ENCODE measurements at regions not wholly inside any gene's neighbourhood (a gene's known extent, or its start where the extent isn't known, plus 50 kb on each side); places are given as distances from the start of the nearest gene placed in this dataset.

GRCh38 chr5:166024970-166025369, 2266.5 kb upstream of the WWC1 start:
- Histone ChIP-seq H3K27ac (ENCODE audit: insufficient read depth, low read depth, low read length, poor library complexity, severe bottlenecking) (no peak overlapping the region), H3K4me1 (ENCODE audit: control insufficient read depth, insufficient read depth, low read length) (no peaks in the 10 kb centered on the region), H3K36me3 (ENCODE audit: control insufficient read depth, insufficient read depth, low read length) (no peaks in the 10 kb centered on the region), H3K4me3 (ENCODE audit: insufficient read depth, low read depth, low read length) (no peak overlapping the region), H3K27me3 (ENCODE audit: control insufficient read depth, insufficient read depth, low read length, poor library complexity, severe bottlenecking) (no peaks in the 10 kb centered on the region), H3K9me3 (ENCODE audit: control insufficient read depth, low read length) (no peaks in the 10 kb centered on the region)

- no peaks in the 10 kb centered on the region for H3K36me3 ChIP-seq (ENCODE audit: control insufficient read depth, insufficient read depth, low read length)
- no peak overlapping the region for H3K27ac ChIP-seq (ENCODE audit: insufficient read depth, low read depth, low read length, poor library complexity, severe bottlenecking)
- no peaks in the 10 kb centered on the region for H3K27me3 ChIP-seq (ENCODE audit: control insufficient read depth, insufficient read depth, low read length, poor library complexity, severe bottlenecking)
- H3K9me3 ChIP-seq (ENCODE audit: control insufficient read depth, low read length) = no peaks in the 10 kb centered on the region
- H3K4me3 ChIP-seq (ENCODE audit: insufficient read depth, low read depth, low read length) = no peak overlapping the region
- H3K4me1 ChIP-seq (ENCODE audit: control insufficient read depth, insufficient read depth, low read length) = no peaks in the 10 kb centered on the region
- whole genome bisulfite sequencing, 2 experiments = 100% methylated on average over 1 of the region's 1 CpG; no CpG with 5 or more reads in 1 of the 2 experiments
Observed at GRCh38 chr5:166027582-166027981, 2263.9 kb upstream of the WWC1 start.

GRCh38 chr5:166031926-166032325, 2259.5 kb upstream of the WWC1 start:
- Histone ChIP-seq H3K4me3 (ENCODE audit: insufficient read depth, low read depth, low read length) (no peak overlapping the region), H3K36me3 (ENCODE audit: control insufficient read depth, insufficient read depth, low read length) (no peaks in the 10 kb centered on the region), H3K27ac (ENCODE audit: insufficient read depth, low read depth, low read length, poor library complexity, severe bottlenecking) (no peak overlapping the region), H3K27me3 (ENCODE audit: control insufficient read depth, insufficient read depth, low read length, poor library complexity, severe bottlenecking) (no peaks in the 10 kb centered on the region), H3K4me1 (ENCODE audit: control insufficient read depth, insufficient read depth, low read length) (no peaks in the 10 kb centered on the region), H3K9me3 (ENCODE audit: control insufficient read depth, low read length) (no peaks in the 10 kb centered on the region)
- 92 to 94% methylated on average over 2 of the region's 2 CpGs for WGBS, 2 experiments

GRCh38 chr5:166032601-166033000, 2258.8 kb upstream of the WWC1 start:
- no peaks in the 10 kb centered on the region for H3K27me3 ChIP-seq (ENCODE audit: control insufficient read depth, insufficient read depth, low read length, poor library complexity, severe bottlenecking)
- no peak overlapping the region for H3K27ac ChIP-seq (ENCODE audit: insufficient read depth, low read depth, low read length, poor library complexity, severe bottlenecking)
- H3K9me3 ChIP-seq (ENCODE audit: control insufficient read depth, low read length) = no peaks in the 10 kb centered on the region
- 86 to 93% methylated on average over 1 of the region's 1 CpG for WGBS, 2 experiments
- H3K36me3 ChIP-seq (ENCODE audit: control insufficient read depth, insufficient read depth, low read length) = no peaks in the 10 kb centered on the region
- H3K4me3 ChIP-seq (ENCODE audit: insufficient read depth, low read depth, low read length) = no peak overlapping the region
- H3K4me1 ChIP-seq (ENCODE audit: control insufficient read depth, insufficient read depth, low read length) = no peaks in the 10 kb centered on the region

GRCh38 chr5:166045961-166046360, 2245.5 kb upstream of the WWC1 start:
- Histone ChIP-seq H3K4me1 (ENCODE audit: control insufficient read depth, insufficient read depth, low read length) (no peaks in the 10 kb centered on the region), H3K27ac (ENCODE audit: insufficient read depth, low read depth, low read length, poor library complexity, severe bottlenecking) (no peak overlapping the region), H3K27me3 (ENCODE audit: control insufficient read depth, insufficient read depth, low read length, poor library complexity, severe bottlenecking) (no peaks in the 10 kb centered on the region), H3K4me3 (ENCODE audit: insufficient read depth, low read depth, low read length) (no peak overlapping the region), H3K9me3 (ENCODE audit: control insufficient read depth, low read length) (peaks cover 2% of the 10 kb centered on the region), H3K36me3 (ENCODE audit: control insufficient read depth, insufficient read depth, low read length) (no peaks in the 10 kb centered on the region)
- WGBS, 2 experiments = 85 to 95% methylated on average over 2 of the region's 2 CpGs

GRCh38 chr5:166046956-166047355, 2244.5 kb upstream of the WWC1 start:
- H3K9me3 ChIP-seq (ENCODE audit: control insufficient read depth, low read length) = peaks cover 2% of the 10 kb centered on the region
- no peaks in the 10 kb centered on the region for H3K27me3 ChIP-seq (ENCODE audit: control insufficient read depth, insufficient read depth, low read length, poor library complexity, severe bottlenecking)
- H3K27ac ChIP-seq (ENCODE audit: insufficient read depth, low read depth, low read length, poor library complexity, severe bottlenecking) = no peak overlapping the region
- no peaks in the 10 kb centered on the region for H3K4me1 ChIP-seq (ENCODE audit: control insufficient read depth, insufficient read depth, low read length)
- no peaks in the 10 kb centered on the region for H3K36me3 ChIP-seq (ENCODE audit: control insufficient read depth, insufficient read depth, low read length)
- H3K4me3 ChIP-seq (ENCODE audit: insufficient read depth, low read depth, low read length) = no peak overlapping the region
- WGBS, 2 experiments = 100% methylated on average over 1 of the region's 1 CpG; no CpG with 5 or more reads in 1 of the 2 experiments

- no peaks in the 10 kb centered on the region for H3K27me3 ChIP-seq (ENCODE audit: control insufficient read depth, insufficient read depth, low read length, poor library complexity, severe bottlenecking)
- H3K4me1 ChIP-seq (ENCODE audit: control insufficient read depth, insufficient read depth, low read length) = no peaks in the 10 kb centered on the region
- no peaks in the 10 kb centered on the region for H3K36me3 ChIP-seq (ENCODE audit: control insufficient read depth, insufficient read depth, low read length)
- H3K4me3 ChIP-seq (ENCODE audit: insufficient read depth, low read depth, low read length) = no peak overlapping the region
- no peak overlapping the region for H3K27ac ChIP-seq (ENCODE audit: insufficient read depth, low read depth, low read length, poor library complexity, severe bottlenecking)
- WGBS, 2 experiments = 93 to 97% methylated on average over 2 to 4 of the region's 4 CpGs
- no peaks in the 10 kb centered on the region for H3K9me3 ChIP-seq (ENCODE audit: control insufficient read depth, low read length)
Observed at GRCh38 chr5:166050531-166050930, 2240.9 kb upstream of the WWC1 start.

- Histone ChIP-seq H3K9me3 (ENCODE audit: control insufficient read depth, low read length) (no peaks in the 10 kb centered on the region), H3K27ac (ENCODE audit: insufficient read depth, low read depth, low read length, poor library complexity, severe bottlenecking) (no peak overlapping the region), H3K36me3 (ENCODE audit: control insufficient read depth, insufficient read depth, low read length) (no peaks in the 10 kb centered on the region), H3K4me1 (ENCODE audit: control insufficient read depth, insufficient read depth, low read length) (no peaks in the 10 kb centered on the region), H3K27me3 (ENCODE audit: control insufficient read depth, insufficient read depth, low read length, poor library complexity, severe bottlenecking) (no peaks in the 10 kb centered on the region), H3K4me3 (ENCODE audit: insufficient read depth, low read depth, low read length) (no peak overlapping the region)
- WGBS, 2 experiments = 93% methylated on average over 5 of the region's 5 CpGs
Observed at GRCh38 chr5:166058660-166059059, 2232.8 kb upstream of the WWC1 start.

GRCh38 chr5:166062094-166062493, 2229.4 kb upstream of the WWC1 start:
- H3K27ac ChIP-seq (ENCODE audit: insufficient read depth, low read depth, low read length, poor library complexity, severe bottlenecking) = no peak overlapping the region

GRCh38 chr5:166062719-166063118, 2228.7 kb upstream of the WWC1 start:
- Histone ChIP-seq H3K4me3 (ENCODE audit: insufficient read depth, low read depth, low read length) (no peak overlapping the region), H3K9me3 (ENCODE audit: control insufficient read depth, low read length) (no peaks in the 10 kb centered on the region), H3K4me1 (ENCODE audit: control insufficient read depth, insufficient read depth, low read length) (no peaks in the 10 kb centered on the region), H3K27me3 (ENCODE audit: control insufficient read depth, insufficient read depth, low read length, poor library complexity, severe bottlenecking) (no peaks in the 10 kb centered on the region), H3K27ac (ENCODE audit: insufficient read depth, low read depth, low read length, poor library complexity, severe bottlenecking) (no peak overlapping the region), H3K36me3 (ENCODE audit: control insufficient read depth, insufficient read depth, low read length) (no peaks in the 10 kb centered on the region)

More at GRCh38 chr5:166062094-166062493, 2229.4 kb upstream of the WWC1 start:
- H3K36me3 ChIP-seq (ENCODE audit: control insufficient read depth, insufficient read depth, low read length) = no peaks in the 10 kb centered on the region
- no peaks in the 10 kb centered on the region for H3K27me3 ChIP-seq (ENCODE audit: control insufficient read depth, insufficient read depth, low read length, poor library complexity, severe bottlenecking)
- H3K4me3 ChIP-seq (ENCODE audit: insufficient read depth, low read depth, low read length) = no peak overlapping the region
- WGBS, 2 experiments = 93 to 95% methylated on average over 1 of the region's 1 CpG
- H3K4me1 ChIP-seq (ENCODE audit: control insufficient read depth, insufficient read depth, low read length) = no peaks in the 10 kb centered on the region
- H3K9me3 ChIP-seq (ENCODE audit: control insufficient read depth, low read length) = no peaks in the 10 kb centered on the region

GRCh38 chr5:166063261-166063660, 2228.2 kb upstream of the WWC1 start:
- Histone ChIP-seq H3K36me3 (ENCODE audit: control insufficient read depth, insufficient read depth, low read length) (no peaks in the 10 kb centered on the region), H3K9me3 (ENCODE audit: control insufficient read depth, low read length) (no peaks in the 10 kb centered on the region), H3K27me3 (ENCODE audit: control insufficient read depth, insufficient read depth, low read length, poor library complexity, severe bottlenecking) (no peaks in the 10 kb centered on the region), H3K4me3 (ENCODE audit: insufficient read depth, low read depth, low read length) (no peak overlapping the region), H3K27ac (ENCODE audit: insufficient read depth, low read depth, low read length, poor library complexity, severe bottlenecking) (no peak overlapping the region), H3K4me1 (ENCODE audit: control insufficient read depth, insufficient read depth, low read length) (no peaks in the 10 kb centered on the region)
- WGBS, 2 experiments = 86 to 100% methylated on average over 1 of the region's 1 CpG

Measured in ectodermal cell (in vitro differentiated cells).